ENCODE measurements at regions not wholly inside any gene's neighbourhood (a gene's known extent, or its start where the extent isn't known, plus 50 kb on each side); places are given as distances from the start of the nearest gene placed in this dataset.
"Not testable (repeated sequence)": the region's sequence is repeated elsewhere in the genome, so short reads cannot be mapped to it uniquely, and the experiment has no call there.

DNA sequence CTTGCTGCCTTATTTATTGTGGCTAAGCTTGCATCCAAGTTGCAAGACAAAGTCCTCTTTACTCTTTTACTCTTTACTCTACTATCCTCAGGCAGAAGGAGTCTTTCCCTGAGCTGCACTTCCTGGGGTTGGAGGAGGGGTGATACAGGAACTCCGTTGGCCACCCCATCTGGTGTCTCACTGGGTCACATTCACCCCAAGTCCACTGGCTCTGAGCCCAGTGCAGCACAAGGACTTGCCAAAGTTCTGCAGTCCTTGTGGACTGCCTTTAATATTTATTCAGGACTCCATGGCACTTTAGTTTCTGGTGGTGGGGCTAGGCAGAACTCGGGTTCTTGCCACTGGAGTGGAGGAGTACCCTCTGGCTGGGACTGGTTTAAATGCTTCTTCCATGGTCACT, 165.4 kb upstream of the KCNH8 start:
- Histone ChIP-seq H3K27ac (no peak overlapping the region), H3K4me3 (no peak overlapping the region), H3K36me3 (no peaks in the 10 kb centered on the region), H3K27me3 (no peaks in the 10 kb centered on the region), H3K9me3 (no peaks in the 10 kb centered on the region), H3K4me1 (no peaks in the 10 kb centered on the region)
- DNase-seq: no peak
- 43 to 59% methylated on average over 2 of the region's 2 CpGs for WGBS, 2 donors
- TF ChIP-seq EP300 (IDR thresholded peaks at IDR 0.05): no peak
- TF ChIP-seq POLR2A (IDR thresholded peaks at IDR 0.05): no peak
- TF ChIP-seq, protein P1, sequence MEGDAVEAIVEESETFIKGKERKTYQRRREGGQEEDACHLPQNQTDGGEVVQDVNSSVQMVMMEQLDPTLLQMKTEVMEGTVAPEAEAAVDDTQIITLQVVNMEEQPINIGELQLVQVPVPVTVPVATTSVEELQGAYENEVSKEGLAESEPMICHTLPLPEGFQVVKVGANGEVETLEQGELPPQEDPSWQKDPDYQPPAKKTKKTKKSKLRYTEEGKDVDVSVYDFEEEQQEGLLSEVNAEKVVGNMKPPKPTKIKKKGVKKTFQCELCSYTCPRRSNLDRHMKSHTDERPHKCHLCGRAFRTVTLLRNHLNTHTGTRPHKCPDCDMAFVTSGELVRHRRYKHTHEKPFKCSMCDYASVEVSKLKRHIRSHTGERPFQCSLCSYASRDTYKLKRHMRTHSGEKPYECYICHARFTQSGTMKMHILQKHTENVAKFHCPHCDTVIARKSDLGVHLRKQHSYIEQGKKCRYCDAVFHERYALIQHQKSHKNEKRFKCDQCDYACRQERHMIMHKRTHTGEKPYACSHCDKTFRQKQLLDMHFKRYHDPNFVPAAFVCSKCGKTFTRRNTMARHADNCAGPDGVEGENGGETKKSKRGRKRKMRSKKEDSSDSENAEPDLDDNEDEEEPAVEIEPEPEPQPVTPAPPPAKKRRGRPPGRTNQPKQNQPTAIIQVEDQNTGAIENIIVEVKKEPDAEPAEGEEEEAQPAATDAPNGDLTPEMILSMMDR (IDR thresholded peaks at IDR 0.05): no peak
- TF ChIP-seq POLR2AphosphoS5 (IDR thresholded peaks at IDR 0.05): no peak
- intact Hi-C loops (cut with DNase I): no loop called here

DNA sequence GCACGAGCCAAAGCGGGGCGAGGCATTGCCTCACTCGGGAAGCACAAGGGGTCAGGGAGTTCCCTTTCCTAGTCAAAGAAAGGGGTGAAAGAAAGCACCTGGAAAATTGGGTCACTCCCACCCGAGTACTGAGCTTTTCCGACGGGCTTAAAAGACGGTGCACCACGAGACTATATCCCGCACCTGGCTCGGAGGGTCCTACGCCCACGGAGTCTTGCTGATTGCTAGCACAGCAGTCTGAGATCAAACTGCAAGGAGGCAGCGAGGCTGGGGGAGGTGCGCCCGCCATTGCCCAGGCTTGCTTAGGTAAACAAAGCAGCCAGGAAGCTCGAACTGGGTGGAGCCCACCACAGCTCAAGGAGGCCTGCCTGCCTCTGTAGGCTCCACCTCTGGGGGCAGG, 172.2 kb upstream of the KCNH8 start:
- intact Hi-C loops (cut with DNase I); H3K9me3 ChIP-seq; H3K27me3 ChIP-seq: not testable (repeated sequence)

DNA sequence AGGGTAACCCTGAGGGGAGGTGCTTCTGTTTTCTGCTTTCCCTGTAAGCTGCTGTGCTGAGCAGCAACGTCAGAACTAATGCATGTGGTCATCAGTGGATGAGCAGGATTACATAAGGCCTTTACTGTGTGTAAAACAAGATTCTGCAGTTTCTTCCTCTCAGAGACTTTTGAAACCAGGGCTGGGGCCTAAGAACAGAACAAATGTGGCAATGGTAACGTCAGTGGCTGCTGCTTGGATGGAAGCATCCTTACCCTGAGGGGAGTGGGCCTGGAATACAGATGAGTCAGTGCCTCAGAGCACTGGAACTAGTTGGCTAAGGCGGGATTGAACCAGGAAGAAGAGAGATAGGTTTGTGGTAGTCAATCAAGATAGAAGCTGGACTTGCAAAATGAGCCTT, 180.2 kb upstream of the KCNH8 start:
- Histone ChIP-seq H3K4me3 (no peak overlapping the region), H3K9me3 (peaks cover 0 to 2% (median 0%) of the 10 kb centered on the region in 4 donors), H3K27me3 (no peaks in the 10 kb centered on the region), H3K4me1 (no peaks in the 10 kb centered on the region), H3K27ac (no peak overlapping the region), H3K36me3 (no peaks in the 10 kb centered on the region)
- DNase-seq: no peak
- WGBS, 2 donors: 64 to 72% methylated on average over 3 of the region's 3 CpGs
- no peak for TF ChIP-seq POLR2A (IDR thresholded peaks at IDR 0.05)
- TF ChIP-seq, protein P1 (IDR thresholded peaks at IDR 0.05): no peak
- TF ChIP-seq POLR2AphosphoS5 (IDR thresholded peaks at IDR 0.05): no peak
- TF ChIP-seq EP300 (IDR thresholded peaks at IDR 0.05): no peak
- intact Hi-C loops (cut with DNase I): no loop called here

More for the DNA sequence above, 172.2 kb upstream of the KCNH8 start:
- not testable (repeated sequence) for H3K27ac ChIP-seq, H3K36me3 ChIP-seq, H3K4me3 ChIP-seq, H3K4me1 ChIP-seq, DNase-seq
- 85% methylated on average over 17 of the region's 17 CpGs for WGBS, 2 donors

DNA sequence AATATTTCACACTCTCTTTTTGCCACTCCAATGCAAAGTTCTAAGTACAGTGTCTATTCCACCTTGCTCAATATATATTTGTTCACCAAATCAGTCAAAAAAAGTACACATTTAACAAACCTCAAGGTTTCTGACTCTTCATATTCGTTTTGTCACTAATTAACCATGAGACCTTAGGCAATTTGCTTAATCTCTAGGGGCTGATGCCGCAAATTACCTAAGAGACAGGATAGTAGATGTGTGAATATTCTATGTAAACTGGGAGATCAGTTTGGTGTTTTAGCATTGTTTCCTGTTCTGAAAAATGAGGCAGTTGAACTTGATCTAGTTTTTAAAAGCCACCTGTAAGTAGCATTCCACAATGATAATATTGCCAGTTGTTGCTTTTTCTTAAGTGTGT, 182.5 kb upstream of the KCNH8 start:
- Histone ChIP-seq H3K27ac (no peak overlapping the region), H3K4me3 (no peak overlapping the region), H3K9me3 (no peaks in the 10 kb centered on the region), H3K27me3 (no peaks in the 10 kb centered on the region), H3K36me3 (no peaks in the 10 kb centered on the region), H3K4me1 (no peaks in the 10 kb centered on the region)
- WGBS, 2 donors: 56 to 79% methylated on average over 2 of the region's 2 CpGs
- TF ChIP-seq POLR2AphosphoS5 (IDR thresholded peaks at IDR 0.05): no peak
- TF ChIP-seq EP300 (IDR thresholded peaks at IDR 0.05): no peak
- TF ChIP-seq POLR2A (IDR thresholded peaks at IDR 0.05): no peak
- TF ChIP-seq, protein P1 (IDR thresholded peaks at IDR 0.05): no peak
- no peak for DNase-seq
- intact Hi-C loops (cut with DNase I): no loop called here

DNA sequence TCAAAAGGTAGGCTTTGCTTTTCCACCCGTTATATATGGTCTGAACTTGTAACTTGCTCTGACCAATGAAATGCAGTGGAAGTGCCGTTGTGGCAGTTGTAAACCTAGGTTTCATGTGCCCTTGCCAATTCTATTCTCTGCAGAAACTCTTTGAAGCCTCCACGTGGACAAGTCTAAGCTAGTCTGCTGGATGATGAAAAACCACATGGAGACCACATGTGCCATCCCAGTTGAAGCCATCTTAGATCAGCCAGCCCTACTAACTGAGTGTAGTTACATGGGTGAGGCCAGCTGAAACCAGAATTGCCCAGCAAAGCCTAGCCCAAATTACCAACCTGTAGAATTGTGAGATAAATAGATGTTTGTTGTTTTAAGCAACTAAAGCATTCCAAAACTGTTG, 183.7 kb upstream of the KCNH8 start:
- 55 to 78% methylated on average over 3 of the region's 3 CpGs for WGBS, 2 donors
- H3K27ac ChIP-seq: no peak overlapping the region
- H3K4me3 ChIP-seq: no peak overlapping the region
- no peaks in the 10 kb centered on the region for H3K27me3 ChIP-seq
- TF ChIP-seq, protein P1 (IDR thresholded peaks at IDR 0.05): no peak
- no peak for TF ChIP-seq POLR2AphosphoS5 (IDR thresholded peaks at IDR 0.05)
- intact Hi-C loops (cut with DNase I): no loop called here
- H3K9me3 ChIP-seq: no peaks in the 10 kb centered on the region
- no peaks in the 10 kb centered on the region for H3K36me3 ChIP-seq
- no peaks in the 10 kb centered on the region for H3K4me1 ChIP-seq
- no peak for DNase-seq

Data from sigmoid colon (tissue), 6 donors.